ENCODE measurements at regions not wholly inside any gene's neighbourhood (a gene's known extent, or its start where the extent isn't known, plus 50 kb on each side); places are given as distances from the start of the nearest gene placed in this dataset.

- Histone ChIP-seq H3K27me3 (ENCODE audit: low read depth, low read length) (peaks cover 24% of the 10 kb centered on the region), H2AFZ (ENCODE audit: low read depth, low read length) (no peak overlapping the region), H3K9ac (ENCODE audit: low read length) (no peak overlapping the region), H4K20me1 (ENCODE audit: insufficient read depth, low read length) (0 out of 2 replicates have a peak, but pooled peaks cover 3% of the 10 kb centered on the region), H3K36me3 (replicated peaks; ENCODE audit: low read depth, low read length) (no peaks in the 10 kb centered on the region), H3K4me1 (ENCODE audit: low read length) (no peaks in the 10 kb centered on the region), H3K79me2 (ENCODE audit: low read length) (no peaks in the 10 kb centered on the region), H3K4me2 (ENCODE audit: low read length) (no peak overlapping the region), H3K9me3 (ENCODE audit: insufficient read depth, low read length) (no peaks in the 10 kb centered on the region), H3K27ac (ENCODE audit: low read length) (no peak overlapping the region), H3K4me3 (ENCODE audit: low read length) (no peak overlapping the region)
- TF ChIP-seq EZH2phosphoT487 (IDR thresholded peaks at IDR 0.05; ENCODE audit: low read depth), result no peak
- TF ChIP-seq, protein P1, sequence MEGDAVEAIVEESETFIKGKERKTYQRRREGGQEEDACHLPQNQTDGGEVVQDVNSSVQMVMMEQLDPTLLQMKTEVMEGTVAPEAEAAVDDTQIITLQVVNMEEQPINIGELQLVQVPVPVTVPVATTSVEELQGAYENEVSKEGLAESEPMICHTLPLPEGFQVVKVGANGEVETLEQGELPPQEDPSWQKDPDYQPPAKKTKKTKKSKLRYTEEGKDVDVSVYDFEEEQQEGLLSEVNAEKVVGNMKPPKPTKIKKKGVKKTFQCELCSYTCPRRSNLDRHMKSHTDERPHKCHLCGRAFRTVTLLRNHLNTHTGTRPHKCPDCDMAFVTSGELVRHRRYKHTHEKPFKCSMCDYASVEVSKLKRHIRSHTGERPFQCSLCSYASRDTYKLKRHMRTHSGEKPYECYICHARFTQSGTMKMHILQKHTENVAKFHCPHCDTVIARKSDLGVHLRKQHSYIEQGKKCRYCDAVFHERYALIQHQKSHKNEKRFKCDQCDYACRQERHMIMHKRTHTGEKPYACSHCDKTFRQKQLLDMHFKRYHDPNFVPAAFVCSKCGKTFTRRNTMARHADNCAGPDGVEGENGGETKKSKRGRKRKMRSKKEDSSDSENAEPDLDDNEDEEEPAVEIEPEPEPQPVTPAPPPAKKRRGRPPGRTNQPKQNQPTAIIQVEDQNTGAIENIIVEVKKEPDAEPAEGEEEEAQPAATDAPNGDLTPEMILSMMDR (IDR thresholded peaks at IDR 0.05; ENCODE audit: low read depth, low read length), result no peak
Observed at GRCh38 chr12:108392284-108392683, 53.2 kb upstream of the CMKLR1 start.

DNA sequence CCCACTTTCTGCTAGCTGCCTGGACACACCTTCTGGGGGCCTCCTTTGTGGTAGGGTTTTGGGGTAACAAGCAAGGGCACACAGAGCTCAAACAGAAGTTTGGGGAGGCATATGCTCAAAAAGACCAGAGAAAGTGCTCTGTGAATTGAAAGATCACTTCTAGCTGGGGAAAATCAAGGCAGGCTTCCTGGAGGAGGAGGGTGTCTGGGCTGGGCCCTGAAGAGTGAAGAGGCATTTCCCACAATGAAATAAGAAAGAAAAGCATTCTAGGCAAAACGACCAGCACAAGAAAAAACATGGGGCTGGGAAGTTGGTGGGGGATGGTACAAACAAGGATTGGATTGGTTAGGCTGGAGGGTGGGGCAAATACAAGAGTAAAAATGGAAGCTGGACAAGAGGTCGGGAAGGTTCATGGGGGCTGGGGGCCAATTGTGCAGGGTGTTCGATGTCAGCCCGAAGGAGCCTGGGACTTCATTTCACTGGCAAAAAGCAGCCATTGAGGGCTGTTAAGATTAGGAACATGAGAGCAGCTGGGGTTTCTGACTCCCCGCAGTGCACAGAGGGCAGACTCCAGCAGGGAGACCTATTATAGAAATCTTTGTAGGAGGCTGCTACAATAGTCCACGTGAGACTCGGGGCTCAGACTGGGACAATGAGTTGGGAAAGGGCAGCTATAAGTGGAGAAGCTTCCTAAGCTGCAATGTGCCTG lies 51.5 kb upstream of the CMKLR1 start:
- Histone ChIP-seq H3K4me1 (ENCODE audit: low read length) (no peaks in the 10 kb centered on the region), H3K9me3 (ENCODE audit: insufficient read depth, low read length) (no peaks in the 10 kb centered on the region), H2AFZ (ENCODE audit: low read depth, low read length) (no peak overlapping the region), H3K9ac (ENCODE audit: low read length) (no peak overlapping the region), H3K27me3 (ENCODE audit: low read depth, low read length) (peaks cover 24% of the 10 kb centered on the region), H3K79me2 (ENCODE audit: low read length) (no peaks in the 10 kb centered on the region), H4K20me1 (ENCODE audit: insufficient read depth, low read length) (0 out of 2 replicates have a peak, but pooled peaks cover 3% of the 10 kb centered on the region), H3K27ac (ENCODE audit: low read length) (no peak overlapping the region), H3K36me3 (replicated peaks; ENCODE audit: low read depth, low read length) (no peaks in the 10 kb centered on the region), H3K4me3 (ENCODE audit: low read length) (no peak overlapping the region), H3K4me2 (ENCODE audit: low read length) (no peak overlapping the region)
- TF ChIP-seq EZH2phosphoT487 (IDR thresholded peaks at IDR 0.05; ENCODE audit: low read depth), result no peak
- TF ChIP-seq, protein P1 (IDR thresholded peaks at IDR 0.05; ENCODE audit: low read depth, low read length), result no peak

DNA sequence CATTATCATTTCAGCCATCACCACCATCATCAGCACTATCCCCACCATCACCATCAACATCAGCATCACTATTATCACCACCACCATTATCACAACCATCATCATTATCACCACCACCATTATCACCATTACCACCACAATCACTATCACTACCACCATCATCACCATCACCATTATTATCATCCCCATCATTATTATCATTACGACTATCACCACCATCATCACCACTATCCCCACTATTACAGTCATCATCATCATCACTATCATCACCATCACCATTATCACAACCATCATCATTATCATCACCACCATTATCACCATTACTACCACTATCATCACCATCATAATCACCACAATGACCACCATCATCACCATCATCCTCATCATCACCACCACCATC lies 50.4 kb upstream of the CMKLR1 start:
- H3K9me3 ChIP-seq (ENCODE audit: insufficient read depth, low read length), result no peaks in the 10 kb centered on the region

More for the DNA sequence above, 50.4 kb upstream of the CMKLR1 start:
- H3K4me3 ChIP-seq (ENCODE audit: low read length), result no peak overlapping the region
- no peak overlapping the region for H3K4me2 ChIP-seq (ENCODE audit: low read length)
- H3K36me3 ChIP-seq (replicated peaks; ENCODE audit: low read depth, low read length), result no peaks in the 10 kb centered on the region
- no peak overlapping the region for H3K27ac ChIP-seq (ENCODE audit: low read length)
- no peak overlapping the region for H3K9ac ChIP-seq (ENCODE audit: low read length)
- no peak overlapping the region for H2AFZ ChIP-seq (ENCODE audit: low read depth, low read length)
- TF ChIP-seq, protein P1 (IDR thresholded peaks at IDR 0.05; ENCODE audit: low read depth, low read length), result no peak
- peaks cover 24% of the 10 kb centered on the region for H3K27me3 ChIP-seq (ENCODE audit: low read depth, low read length)
- H3K4me1 ChIP-seq (ENCODE audit: low read length), result no peaks in the 10 kb centered on the region
- no peaks in the 10 kb centered on the region for H3K79me2 ChIP-seq (ENCODE audit: low read length)
- H4K20me1 ChIP-seq (ENCODE audit: insufficient read depth, low read length), result 0 out of 2 replicates have a peak, but pooled peaks cover 3% of the 10 kb centered on the region
